ENCODE measurements at regions not wholly inside any gene's neighbourhood (a gene's known extent, or its start where the extent isn't known, plus 50 kb on each side); places are given as distances from the start of the nearest gene placed in this dataset.

GRCh38 chr12:47393403-47393790 lies 312.4 kb downstream of the RPAP3 start (continued):
- TF ChIP-seq USF2 (IDR thresholded peaks at IDR 0.05; ENCODE audit: low read depth, low read length) (no peak), USF2 (CRISPR knock-in tag; IDR thresholded peaks at IDR 0.05; ENCODE audit: borderline replicate concordance) (no peak), FOXK1 (CRISPR knock-in tag; IDR thresholded peaks at IDR 0.05; ENCODE audit: borderline replicate concordance, low read depth) (no peak), ATM (IDR thresholded peaks at IDR 0.05; ENCODE audit: borderline replicate concordance) (no peak), ZBTB34 (CRISPR knock-in tag; IDR thresholded peaks at IDR 0.05) (no peak), ZNF576 (CRISPR knock-in tag; IDR thresholded peaks at IDR 0.05) (no peak), ZNF687 (CRISPR knock-in tag; IDR thresholded peaks at IDR 0.05) (no peak)

All from HepG2 (cell line).